ENCODE measurements at regions not wholly inside any gene's neighbourhood (a gene's known extent, or its start where the extent isn't known, plus 50 kb on each side); places are given as distances from the start of the nearest gene placed in this dataset.

DNA sequence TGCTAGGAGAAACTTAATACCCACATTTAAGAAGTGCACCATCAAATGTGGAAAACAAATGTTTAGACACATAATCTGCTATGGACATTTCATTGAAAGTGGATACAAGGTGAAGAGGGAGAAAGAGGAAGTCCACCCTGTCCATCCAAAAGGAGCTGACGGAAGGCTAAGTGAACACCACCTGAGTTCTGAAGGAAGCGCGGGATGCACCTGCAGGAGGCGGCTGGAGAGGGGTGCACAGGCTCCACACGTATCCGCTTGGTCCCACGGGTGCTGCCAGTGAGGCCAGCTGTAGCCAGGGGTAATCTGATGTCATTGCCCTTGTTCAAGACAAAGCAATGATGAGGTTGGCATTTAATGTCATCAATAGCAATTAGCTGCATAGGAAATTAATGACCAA lies 75.9 kb upstream of the TMEM18 start:
- H2BK12ac ChIP-seq (ENCODE audit: low read depth, low read length), result no peak overlapping the region
- ChIA-PET POLR2A (ENCODE audit: partially characterized antibody) (no interaction called here), CTCF (ENCODE audit: partially characterized antibody) (interaction anchor here (0.7 to 1.4 kb wide), 2 partner anchors 38 to 58 kb away, joined by 3 read pairs; no protein-coding TSS in a partner anchor)
- H3K18ac ChIP-seq (ENCODE audit: extremely low read depth, low read length), result no peak overlapping the region
- H3K4ac ChIP-seq (replicated peaks; ENCODE audit: insufficient read length, low read depth, low read length), result no peak overlapping the region
- H3K9me3 ChIP-seq (ENCODE audit: insufficient read depth in 2 of 2, low read depth in 1 of 2, low read length in 1 of 2), result no peaks in the 10 kb centered on the region; a peak in 1 of 4 replicates
- no peak overlapping the region for H2AFZ ChIP-seq (ENCODE audit: low read length)
- peaks cover 0 to 1% of the 10 kb centered on the region in 2 experiments for H4K20me1 ChIP-seq (replicated peaks in 1 of 2; ENCODE audit: control insufficient read depth in 1 of 2, insufficient read depth in 2 of 2, low read length in 2 of 2)
- H3K23ac ChIP-seq (ENCODE audit: insufficient read length), result no peak overlapping the region
- H3K79me1 ChIP-seq (ENCODE audit: low read depth, low read length), result no peaks in the 10 kb centered on the region
- no peak overlapping the region for H2BK5ac ChIP-seq (ENCODE audit: low read depth, low read length)
- H3K79me2 ChIP-seq (ENCODE audit: control insufficient read depth in 1 of 2, insufficient read depth in 2 of 2, low read length in 2 of 2), result no peaks in the 10 kb centered on the region
- H2BK20ac ChIP-seq (ENCODE audit: low read length), result no peak overlapping the region
- no peak overlapping the region for H3K4me3 ChIP-seq (ENCODE audit: extremely low read depth in 1 of 4, insufficient read depth in 2 of 4, low read depth in 3 of 4, low read length in 4 of 4)
- no peaks in the 10 kb centered on the region for H3K36me3 ChIP-seq (ENCODE audit: control insufficient read depth in 2 of 4, insufficient read depth in 4 of 4, low read length in 3 of 4)
- H3K56ac ChIP-seq (replicated peaks; ENCODE audit: insufficient read length, low read depth, low read length), result no peak overlapping the region
- FAIRE-seq, result no peak
- no peaks in the 10 kb centered on the region for H3K23me2 ChIP-seq (ENCODE audit: low read depth, low read length)
- H3K14ac ChIP-seq (ENCODE audit: insufficient read length), result no peak overlapping the region
- H3K9ac ChIP-seq (replicated peaks in 1 of 4; ENCODE audit: extremely low read depth in 1 of 4, low read depth in 3 of 4, low read length in 3 of 4), result no peak overlapping the region
- no peak overlapping the region for H4K91ac ChIP-seq (replicated peaks; ENCODE audit: insufficient read length, low read length)
- DNase-seq (ENCODE audit: low read depth in 1 of 2, low spot score in 2 of 2), result no peak
- H3K4me2 ChIP-seq (ENCODE audit: insufficient read depth in 1 of 2, low read depth in 2 of 2, low read length in 2 of 2), result no peak overlapping the region
- H3K27ac ChIP-seq (ENCODE audit: low read depth, low read length), result no peak overlapping the region
- H3K27me3 ChIP-seq (replicated peaks in 1 of 4; ENCODE audit: control insufficient read depth in 3 of 4, extremely low read depth in 1 of 4, insufficient read depth in 3 of 4, low read length in 3 of 4), result no peaks in the 10 kb centered on the region
- H2BK120ac ChIP-seq (replicated peaks; ENCODE audit: low read depth, low read length), result no peak overlapping the region
- no peak overlapping the region for H4K5ac ChIP-seq (ENCODE audit: insufficient read length, low read depth, low read length)
- H2BK15ac ChIP-seq (ENCODE audit: low read length), result no peak overlapping the region
- H3K4me1 ChIP-seq (replicated peaks in 1 of 4; ENCODE audit: control insufficient read depth in 3 of 4, insufficient read depth in 4 of 4, low read length in 3 of 4), result no peaks in the 10 kb centered on the region
- H2AK5ac ChIP-seq (ENCODE audit: low read depth, low read length), result no peak overlapping the region
- no peak overlapping the region for H4K8ac ChIP-seq (ENCODE audit: extremely low read depth, insufficient read depth, low read length)
- WGBS, 2 experiments (ENCODE audit: extremely low coverage in 1 of 2, insufficient coverage in 1 of 2, insufficient read length in 1 of 2, insufficient replicate concordance in 2 of 2, low coverage in 1 of 2, low lambda C conversion rate in 2 of 2, missing lambda C conversion rate in 1 of 2), result 97% methylated on average over 7 of the region's 7 CpGs; no CpG with 5 or more reads in 1 of the 2 experiments
- TF ChIP-seq NANOG (IDR thresholded peaks at IDR 0.05; ENCODE audit: insufficient read depth, low read depth, low read length, poor library complexity, severe bottlenecking), result no peak
- no peak for TF ChIP-seq MAFK (IDR thresholded peaks at IDR 0.05; ENCODE audit: low read depth, low read length)
- no peak for TF ChIP-seq CHD2 (IDR thresholded peaks at IDR 0.05; ENCODE audit: low read length)
- no peak for TF ChIP-seq KDM5A (IDR thresholded peaks at IDR 0.05; ENCODE audit: low read length)
- no peak for TF ChIP-seq SIN3A (conservative IDR thresholded peaks at IDR 0.05 in 1 of 2, IDR thresholded peaks at IDR 0.05 in 1 of 2; ENCODE audit: low read depth in 1 of 2, low read length in 2 of 2)
- TF ChIP-seq EGR1 (IDR thresholded peaks at IDR 0.05; ENCODE audit: borderline replicate concordance, low read depth, low read length), result no peak
- TF ChIP-seq RNF2 (IDR thresholded peaks at IDR 0.05; ENCODE audit: borderline replicate concordance, low read depth, low read length, missing control alignments, poor library complexity, severe bottlenecking), result no peak
- TF ChIP-seq SP1 (IDR thresholded peaks at IDR 0.05; ENCODE audit: low read depth, low read length), result no peak
- no peak for TF ChIP-seq EP300 (IDR thresholded peaks at IDR 0.05; ENCODE audit: borderline replicate concordance in 1 of 2, low read depth in 2 of 2, low read length in 2 of 2)
- no peak for TF ChIP-seq EZH2 (IDR thresholded peaks at IDR 0.05; ENCODE audit: low read depth, low read length, severe bottlenecking)
- TF ChIP-seq SP4 (IDR thresholded peaks at IDR 0.05; ENCODE audit: low read length), result no peak
- no peak for TF ChIP-seq TCF12 (IDR thresholded peaks at IDR 0.05; ENCODE audit: low read depth, low read length)
- no peak for TF ChIP-seq FOSL1 (IDR thresholded peaks at IDR 0.05; ENCODE audit: insufficient read depth, low read depth, low read length)
- no peak for TF ChIP-seq SUZ12 (IDR thresholded peaks at IDR 0.05; ENCODE audit: low read length)
